ENCODE measurements at regions not wholly inside any gene's neighbourhood (a gene's known extent, or its start where the extent isn't known, plus 50 kb on each side); places are given as distances from the start of the nearest gene placed in this dataset.

DNA sequence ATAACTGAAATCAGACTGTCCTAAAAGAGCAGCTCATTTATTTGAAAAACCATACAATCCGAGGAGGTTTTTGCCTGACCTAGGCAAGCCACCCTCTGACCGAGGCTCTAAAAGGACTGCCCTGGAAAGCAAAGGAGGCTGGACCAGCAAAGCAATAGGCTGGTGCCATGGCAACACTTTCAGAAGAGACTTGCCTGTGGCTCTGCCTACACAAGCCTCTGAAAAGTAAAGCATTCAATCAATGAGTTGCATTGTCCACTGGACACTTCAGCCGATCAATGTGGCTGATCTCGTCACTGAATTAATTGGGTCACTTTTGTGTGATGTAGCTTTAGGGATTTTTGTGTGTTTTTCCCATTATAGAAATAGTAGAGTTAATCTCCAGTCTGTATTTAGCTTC is 99.1 kb upstream of the SEMA6D start:
- Histone ChIP-seq H2BK20ac (ENCODE audit: low read depth, low read length, poor library complexity, severe bottlenecking) (no peak overlapping the region), H3K9ac (ENCODE audit: extremely low read depth, insufficient read length, low read length) (no peak overlapping the region), H3K27ac (ENCODE audit: insufficient read length, low read depth, low read length) (no peak overlapping the region), H3K4ac (ENCODE audit: low read depth, low read length) (no peak overlapping the region), H3K79me2 (ENCODE audit: insufficient read depth, low read length) (no peaks in the 10 kb centered on the region), H2BK5ac (ENCODE audit: insufficient read length, low read length) (no peak overlapping the region), H3T11ph (ENCODE audit: low read length) (no peak overlapping the region), H4K20me1 (ENCODE audit: control insufficient read depth, insufficient read depth, insufficient read length) (no peaks in the 10 kb centered on the region), H3K4me1 (ENCODE audit: insufficient read depth, low read length) (no peaks in the 10 kb centered on the region), H2BK120ac (ENCODE audit: low read depth, low read length, poor library complexity, severe bottlenecking) (no peak overlapping the region), H3K23me2 (ENCODE audit: insufficient read length, low read depth, low read length, poor library complexity, severe bottlenecking) (no peaks in the 10 kb centered on the region), H2BK12ac (ENCODE audit: insufficient read length, low read depth, low read length) (no peak overlapping the region), H3K14ac (ENCODE audit: insufficient read depth, low read length) (no peak overlapping the region), H3K27me3 (ENCODE audit: insufficient read depth, low read length) (no peaks in the 10 kb centered on the region), H2AFZ (ENCODE audit: low read length) (no peak overlapping the region), H4K91ac (ENCODE audit: insufficient read length, low read depth, low read length) (no peak overlapping the region), H4K5ac (ENCODE audit: insufficient read length, low read depth, low read length) (no peak overlapping the region), H3K18ac (ENCODE audit: insufficient read length, low read depth, low read length) (no peak overlapping the region), H3K9me3 (ENCODE audit: control insufficient read depth, low read depth, low read length) (no peaks in the 10 kb centered on the region), H3K23ac (ENCODE audit: insufficient read length, low read depth, low read length) (no peak overlapping the region), H3K4me2 (ENCODE audit: insufficient read depth, insufficient read length, low read length) (no peak overlapping the region), H2BK15ac (ENCODE audit: low read depth, low read length) (no peak overlapping the region), H3K79me1 (ENCODE audit: insufficient read depth, low read depth, low read length, poor library complexity, severe bottlenecking) (no peaks in the 10 kb centered on the region), H4K8ac (replicated peaks; ENCODE audit: insufficient read length, low read depth, low read length) (no peak overlapping the region), H2AK5ac (ENCODE audit: insufficient read length, low read length) (no peak overlapping the region), H3K56ac (ENCODE audit: insufficient read length, low read depth, low read length) (no peak overlapping the region)
- no CpG with 5 or more reads among the region's 4 CpGs for WGBS (ENCODE audit: extremely low coverage, insufficient read length, low lambda C conversion rate)
- Mint-ChIP-seq H3K36me3 (ENCODE audit: insufficient read depth in 1 of 3, low read depth in 3 of 3) (no peaks in the 10 kb centered on the region), H3K27me3 (ENCODE audit: low read depth) (peaks cover 2% of the 10 kb centered on the region; the same call in 1 of the 2 replicates), H3K4me1 (peaks cover 7 to 10% of the 10 kb centered on the region in 2 experiments; a peak in 3 of 4 replicates), H3K4me3 (no peak overlapping the region), H3K27ac (no peak overlapping the region), H3K9me3 (no peaks in the 10 kb centered on the region)
- TF ChIP-seq, protein P1, sequence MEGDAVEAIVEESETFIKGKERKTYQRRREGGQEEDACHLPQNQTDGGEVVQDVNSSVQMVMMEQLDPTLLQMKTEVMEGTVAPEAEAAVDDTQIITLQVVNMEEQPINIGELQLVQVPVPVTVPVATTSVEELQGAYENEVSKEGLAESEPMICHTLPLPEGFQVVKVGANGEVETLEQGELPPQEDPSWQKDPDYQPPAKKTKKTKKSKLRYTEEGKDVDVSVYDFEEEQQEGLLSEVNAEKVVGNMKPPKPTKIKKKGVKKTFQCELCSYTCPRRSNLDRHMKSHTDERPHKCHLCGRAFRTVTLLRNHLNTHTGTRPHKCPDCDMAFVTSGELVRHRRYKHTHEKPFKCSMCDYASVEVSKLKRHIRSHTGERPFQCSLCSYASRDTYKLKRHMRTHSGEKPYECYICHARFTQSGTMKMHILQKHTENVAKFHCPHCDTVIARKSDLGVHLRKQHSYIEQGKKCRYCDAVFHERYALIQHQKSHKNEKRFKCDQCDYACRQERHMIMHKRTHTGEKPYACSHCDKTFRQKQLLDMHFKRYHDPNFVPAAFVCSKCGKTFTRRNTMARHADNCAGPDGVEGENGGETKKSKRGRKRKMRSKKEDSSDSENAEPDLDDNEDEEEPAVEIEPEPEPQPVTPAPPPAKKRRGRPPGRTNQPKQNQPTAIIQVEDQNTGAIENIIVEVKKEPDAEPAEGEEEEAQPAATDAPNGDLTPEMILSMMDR (conservative IDR thresholded peaks at IDR 0.05) = no peak
- no peak for DNase-seq

Measured in H9 (cell line).